OCI-LY1 (cell line): ENCODE measurements at regions not wholly inside any gene's neighbourhood (a gene's known extent, or its start where the extent isn't known, plus 50 kb on each side); places are given as distances from the start of the nearest gene placed in this dataset.
A peak's percentile ranks its signal among the peaks of the same experiment; 100 is the strongest.

ENCODE experiments used
- H2AFZ ChIP-seq: fragments of 200-600 bp; sonication (generic), shearing (Covaris generic); 2 replicates; pipeline ENCODE4 v1.6.0; 2014; ENCODE audit warnings: antibody characterized with exemption, mild to moderate bottlenecking, low read length
- H3F3A ChIP-seq: fragments of 200-600 bp; sonication (generic), shearing (Covaris generic); 2 replicates; pipeline ENCODE4 v1.6.0; 2014; ENCODE audit warnings: mild to moderate bottlenecking, antibody characterized with exemption, low read length, moderate library complexity; ENCODE audit not compliant: insufficient read depth
- H3K27ac ChIP-seq: fragments of 200-600 bp; sonication (generic); 2 replicates; pipeline ENCODE4 v1.5.1; 2014; ENCODE audit warnings: low read length, mixed run types, mild to moderate bottlenecking, low read depth; ENCODE audit not compliant: poor library complexity, severe bottlenecking
- H3K27me3 ChIP-seq: fragments of 200-600 bp; sonication (generic); 2 replicates; pipeline ENCODE4 v1.6.0; 2014; ENCODE audit warnings: antibody characterized with exemption, mild to moderate bottlenecking, low read length, moderate library complexity; ENCODE audit not compliant: insufficient read depth
- H3K36me3 ChIP-seq: fragments of 200-600 bp; sonication (generic); 2 replicates; pipeline ENCODE4 v1.6.1; 2014; ENCODE audit warnings: mild to moderate bottlenecking, antibody characterized with exemption, low read length, moderate library complexity, mixed read lengths; ENCODE audit not compliant: insufficient read depth
- H3K4me1 ChIP-seq: fragments of 200-600 bp; sonication (generic); 2 replicates; pipeline ENCODE4 v1.5.1; 2014; ENCODE audit warnings: mild to moderate bottlenecking, low read length, moderate library complexity; ENCODE audit not compliant: insufficient read depth, severe bottlenecking
- H3K4me2 ChIP-seq: fragments of 200-600 bp; sonication (generic), shearing (Covaris generic); 2 replicates; pipeline ENCODE4 v1.6.1; 2014; ENCODE audit warnings: low read length
- H3K4me3 ChIP-seq: fragments of 200-600 bp; sonication (generic); 2 replicates; pipeline ENCODE4 v1.5.1; 2014; ENCODE audit warnings: low read length, low read depth, mild to moderate bottlenecking, mixed read lengths; ENCODE audit not compliant: poor library complexity, severe bottlenecking
- H3K79me2 ChIP-seq: fragments of 200-600 bp; shearing (Covaris generic); 2 replicates; pipeline ENCODE4 v1.6.1; 2016; ENCODE audit warnings: mixed run types, low read length, mixed read lengths; ENCODE audit not compliant: insufficient read depth
- H3K9ac ChIP-seq: fragments of 200-600 bp; sonication (generic), shearing (Covaris generic); 2 replicates; pipeline ENCODE4 v1.6.1; 2014; ENCODE audit warnings: mild to moderate bottlenecking, low read length, mixed read lengths
- H3K9me2 ChIP-seq: fragments of 200-600 bp; sonication (generic), shearing (Covaris generic); 2 replicates; pipeline ENCODE4 v1.6.1; 2014; ENCODE audit warnings: low read depth, mild to moderate bottlenecking, low read length, mixed read lengths
- H3K9me3 ChIP-seq: fragments of 200-600 bp; shearing (Covaris generic); 2 replicates; pipeline ENCODE4 v1.6.1; 2014; ENCODE audit warnings: low read length, mixed read lengths
- H4K20me1 ChIP-seq: fragments of 200-600 bp; sonication (generic), shearing (Covaris generic); 2 replicates; pipeline ENCODE4 v1.6.0; 2016; ENCODE audit warnings: mild to moderate bottlenecking, low read length; ENCODE audit not compliant: insufficient read depth
- CTCF ChIP-seq: fragments of 200-600 bp; sonication (generic), shearing (Covaris generic); IDR thresholded peaks from 2 replicates; pipeline ENCODE4 v1.5.1; 2017; ENCODE audit warnings: mild to moderate bottlenecking, antibody characterized with exemption, low read length, moderate library complexity, mixed read lengths
- EZH2 ChIP-seq: fragments of 200-600 bp; sonication (generic), shearing (Covaris generic); IDR thresholded peaks from 2 replicates; pipeline ENCODE4 v1.8.0; 2017; ENCODE audit warnings: borderline replicate concordance, mixed run types, mild to moderate bottlenecking, antibody characterized with exemption, low read length, moderate library complexity, mixed read lengths

GRCh38 chr10:112871021-112871420, 79.0 kb upstream of the TCF7L2 start:
- H3K36me3 ChIP-seq, result no peaks in the 10 kb centered on the region; the same call in 1 of the 2 replicates
- no peaks in the 10 kb centered on the region for H3K27me3 ChIP-seq
- H3K9me2 ChIP-seq, result no peaks in the 10 kb centered on the region
- 0 out of 2 replicates have a peak, but pooled peaks cover 2% of the 10 kb centered on the region for H3K9me3 ChIP-seq
- no peaks in the 10 kb centered on the region for H4K20me1 ChIP-seq
- no peak overlapping the region for H2AFZ ChIP-seq
- H3K4me1 ChIP-seq, result no peaks in the 10 kb centered on the region
- H3K4me2 ChIP-seq, result no peak overlapping the region
- no peak overlapping the region for H3K9ac ChIP-seq
- H3F3A ChIP-seq, result no peaks in the 10 kb centered on the region
- H3K27ac ChIP-seq, result no peak overlapping the region
- TF ChIP-seq EZH2, result no peak
- TF ChIP-seq CTCF, result no peak
- no peaks in the 10 kb centered on the region for H3K79me2 ChIP-seq
- no peak overlapping the region for H3K4me3 ChIP-seq

GRCh38 chr10:112872728-112873127, 77.3 kb upstream of the TCF7L2 start:
- Histone ChIP-seq H3K4me2 (no peak overlapping the region), H3K27ac (no peak overlapping the region), H3K36me3 (no peaks in the 10 kb centered on the region; the same call in 1 of the 2 replicates), H3K9ac (no peak overlapping the region), H3K79me2 (no peaks in the 10 kb centered on the region), H3K27me3 (no peaks in the 10 kb centered on the region; the same call in 1 of the 2 replicates), H2AFZ (no peak overlapping the region), H3K4me3 (no peak overlapping the region), H3K9me3 (0 out of 2 replicates have a peak, but pooled peaks cover 2% of the 10 kb centered on the region), H3K9me2 (no peaks in the 10 kb centered on the region), H4K20me1 (no peaks in the 10 kb centered on the region), H3F3A (no peaks in the 10 kb centered on the region), H3K4me1 (no peaks in the 10 kb centered on the region)
- peak; percentile 45; the same call in 1 of the 2 replicates for TF ChIP-seq CTCF
- TF ChIP-seq EZH2, result no peak

- H4K20me1 ChIP-seq, result no peaks in the 10 kb centered on the region
- no peaks in the 10 kb centered on the region for H3K79me2 ChIP-seq
- H3K36me3 ChIP-seq, result no peaks in the 10 kb centered on the region; the same call in 1 of the 2 replicates
- no peaks in the 10 kb centered on the region for H3F3A ChIP-seq
- H3K27me3 ChIP-seq, result no peaks in the 10 kb centered on the region; the same call in 1 of the 2 replicates
- TF ChIP-seq CTCF (no peak), EZH2 (no peak)
- no peak overlapping the region for H3K4me3 ChIP-seq
- no peak overlapping the region for H3K27ac ChIP-seq
- H3K9me2 ChIP-seq, result no peaks in the 10 kb centered on the region
- H3K4me2 ChIP-seq, result no peak overlapping the region
- H3K9ac ChIP-seq, result no peak overlapping the region
- no peak overlapping the region for H2AFZ ChIP-seq
- H3K9me3 ChIP-seq, result 0 out of 2 replicates have a peak, but pooled peaks cover 2% of the 10 kb centered on the region
- H3K4me1 ChIP-seq, result no peaks in the 10 kb centered on the region
These were observed 76.5 kb upstream of the TCF7L2 start for GRCh38 chr10:112873541-112873940.
